Stimulated activated naive CD8-positive, alpha-beta T cell treated with anti-CD3 and anti-CD28 coated beads, Interleukin-15, Interleukin-2, amounts not matched to agents 100 U/mL and 50 U/mL, for 24 hours (primary cell): ENCODE measurements at regions not wholly inside any gene's neighbourhood (a gene's known extent, or its start where the extent isn't known, plus 50 kb on each side); places are given as distances from the start of the nearest gene placed in this dataset.
A peak's percentile ranks its signal among the peaks of the same experiment; 100 is the strongest.
"Not testable (repeated sequence)": the region's sequence is repeated elsewhere in the genome, so short reads cannot be mapped to it uniquely, and the experiment has no call there.

Source experiments
- ATAC-seq: fragments of 150-1000 bp; cut with Tn5 transposase; one replicate; pipeline ENCODE4 v1.10.0; 2021
- DNase-seq: peaks from one replicate; pipeline ENCODE4 v3.0.0; 2021

GRCh38 chr11:81979448-81979847 is 754.2 kb downstream of the FAM181B start:
- ATAC-seq, result no peak

GRCh38 chr11:81975261-81975900 is 758.3 kb downstream of the FAM181B start:
- DNase-seq (no peak), ATAC-seq (no peak)

More at GRCh38 chr11:81979448-81979847, 754.2 kb downstream of the FAM181B start:
- no peak for DNase-seq

GRCh38 chr11:81970886-81971285 is 762.8 kb downstream of the FAM181B start:
- no peak for DNase-seq
- ATAC-seq, result no peak

GRCh38 chr11:81967242-81967641 is 766.4 kb downstream of the FAM181B start:
- DNase-seq, result no peak
- no peak for ATAC-seq

GRCh38 chr11:81966340-81966739 is 767.3 kb downstream of the FAM181B start:
- no peak for DNase-seq
- ATAC-seq, result no peak

GRCh38 chr11:81963018-81963417 is 770.6 kb downstream of the FAM181B start:
- ATAC-seq, result no peak
- no peak for DNase-seq

GRCh38 chr11:81960443-81960842 is 773.2 kb downstream of the FAM181B start:
- ATAC-seq, result no peak
- DNase-seq, result no peak

GRCh38 chr11:81959341-81959740 is 774.3 kb downstream of the FAM181B start:
- DNase-seq (no peak), ATAC-seq (no peak)

- ATAC-seq, DNase-seq: not testable (repeated sequence)
Observed at GRCh38 chr11:81954301-81954700, 779.4 kb downstream of the FAM181B start.

- DNase-seq (no peak), ATAC-seq (no peak)
Observed at GRCh38 chr11:81946831-81947230, 786.8 kb downstream of the FAM181B start.

- DNase-seq (no peak), ATAC-seq (no peak)
Observed at GRCh38 chr11:81942646-81943045, 791.0 kb downstream of the FAM181B start.

- DNase-seq, result no peak
- ATAC-seq, result no peak
Observed at GRCh38 chr11:81941998-81942397, 791.7 kb downstream of the FAM181B start.

GRCh38 chr11:81932303-81932702 is 801.4 kb downstream of the FAM181B start:
- ATAC-seq (no peak), DNase-seq (no peak)

GRCh38 chr11:81920205-81920604 is 813.5 kb downstream of the FAM181B start:
- no peak for ATAC-seq

GRCh38 chr11:81916451-81916850 is 817.2 kb downstream of the FAM181B start:
- DNase-seq (no peak), ATAC-seq (no peak)

More at GRCh38 chr11:81920205-81920604, 813.5 kb downstream of the FAM181B start:
- DNase-seq, result no peak

- no peak for ATAC-seq
- no peak for DNase-seq
Observed at GRCh38 chr11:81915045-81915444, 818.6 kb downstream of the FAM181B start.

- DNase-seq, result no peak
- no peak for ATAC-seq
Observed at GRCh38 chr11:81913793-81914192, 819.9 kb downstream of the FAM181B start.

- DNase-seq (no peak), ATAC-seq (no peak)
Observed at GRCh38 chr11:81907996-81908395, 825.7 kb downstream of the FAM181B start.

GRCh38 chr11:81899156-81899555 is 834.5 kb downstream of the FAM181B start:
- no peak for ATAC-seq
- no peak for DNase-seq

GRCh38 chr11:81897639-81898038 is 836.0 kb downstream of the FAM181B start:
- ATAC-seq (no peak), DNase-seq (no peak)

- DNase-seq, result no peak
- ATAC-seq, result no peak
Observed at GRCh38 chr11:81895258-81895657, 838.4 kb downstream of the FAM181B start.

- peak; percentile 28 for ATAC-seq
- no peak for DNase-seq
Observed at GRCh38 chr11:81892770-81893635, 840.7 kb downstream of the FAM181B start.

GRCh38 chr11:81888391-81888790 is 845.3 kb downstream of the FAM181B start:
- DNase-seq, result no peak
- ATAC-seq, result no peak

- DNase-seq (no peak), ATAC-seq (no peak)
Observed at GRCh38 chr11:81887671-81888070, 846.0 kb downstream of the FAM181B start.
